ENCODE measurements at regions not wholly inside any gene's neighbourhood (a gene's known extent, or its start where the extent isn't known, plus 50 kb on each side); places are given as distances from the start of the nearest gene placed in this dataset.

GRCh38 chr18:51980101-51980500 is 359.9 kb upstream of the DCC start:
- TF ChIP-seq PPARA (CRISPR knock-in tag; IDR thresholded peaks at IDR 0.05; ENCODE audit: borderline replicate concordance) (no peak), ZFP30 (CRISPR knock-in tag; IDR thresholded peaks at IDR 0.05) (no peak), TCF4 (CRISPR knock-in tag; IDR thresholded peaks at IDR 0.05; ENCODE audit: borderline replicate concordance) (no peak), CSDC2 (CRISPR knock-in tag; IDR thresholded peaks at IDR 0.05) (no peak), ZNF565 (CRISPR knock-in tag; conservative IDR thresholded peaks at IDR 0.05; ENCODE audit: low read depth) (no peak), ISL1 (CRISPR knock-in tag; IDR thresholded peaks at IDR 0.05) (no peak), ZFP3 (CRISPR knock-in tag; IDR thresholded peaks at IDR 0.05) (no peak), ESRRG (CRISPR knock-in tag; IDR thresholded peaks at IDR 0.05) (no peak), ZC3H10 (CRISPR knock-in tag; IDR thresholded peaks at IDR 0.05) (no peak), SNAI2 (CRISPR knock-in tag; IDR thresholded peaks at IDR 0.05) (no peak), BACH2 (CRISPR knock-in tag; IDR thresholded peaks at IDR 0.05; ENCODE audit: borderline replicate concordance) (no peak), ZNF70 (CRISPR knock-in tag; IDR thresholded peaks at IDR 0.05) (no peak), OSR1 (CRISPR knock-in tag; IDR thresholded peaks at IDR 0.05) (no peak), ARNTL (CRISPR knock-in tag; IDR thresholded peaks at IDR 0.05; ENCODE audit: borderline replicate concordance, low read depth) (no peak), TOX (CRISPR knock-in tag; IDR thresholded peaks at IDR 0.05; ENCODE audit: borderline replicate concordance) (no peak), TSHZ2 (CRISPR knock-in tag; IDR thresholded peaks at IDR 0.05) (no peak), GLIS3 (CRISPR knock-in tag; IDR thresholded peaks at IDR 0.05) (no peak)
- ATAC-seq = no peak

GRCh38 chr18:51988277-51988676 is 351.7 kb upstream of the DCC start:
- ATAC-seq = no peak
- TF ChIP-seq, protein P1, sequence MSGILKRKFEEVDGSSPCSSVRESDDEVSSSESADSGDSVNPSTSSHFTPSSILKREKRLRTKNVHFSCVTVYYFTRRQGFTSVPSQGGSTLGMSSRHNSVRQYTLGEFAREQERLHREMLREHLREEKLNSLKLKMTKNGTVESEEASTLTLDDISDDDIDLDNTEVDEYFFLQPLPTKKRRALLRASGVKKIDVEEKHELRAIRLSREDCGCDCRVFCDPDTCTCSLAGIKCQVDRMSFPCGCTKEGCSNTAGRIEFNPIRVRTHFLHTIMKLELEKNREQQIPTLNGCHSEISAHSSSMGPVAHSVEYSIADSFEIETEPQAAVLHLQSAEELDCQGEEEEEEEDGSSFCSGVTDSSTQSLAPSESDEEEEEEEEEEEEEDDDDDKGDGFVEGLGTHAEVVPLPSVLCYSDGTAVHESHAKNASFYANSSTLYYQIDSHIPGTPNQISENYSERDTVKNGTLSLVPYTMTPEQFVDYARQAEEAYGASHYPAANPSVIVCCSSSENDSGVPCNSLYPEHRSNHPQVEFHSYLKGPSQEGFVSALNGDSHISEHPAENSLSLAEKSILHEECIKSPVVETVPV (CRISPR knock-in tag; IDR thresholded peaks at IDR 0.05) = no peak
- TF ChIP-seq, protein P2, sequence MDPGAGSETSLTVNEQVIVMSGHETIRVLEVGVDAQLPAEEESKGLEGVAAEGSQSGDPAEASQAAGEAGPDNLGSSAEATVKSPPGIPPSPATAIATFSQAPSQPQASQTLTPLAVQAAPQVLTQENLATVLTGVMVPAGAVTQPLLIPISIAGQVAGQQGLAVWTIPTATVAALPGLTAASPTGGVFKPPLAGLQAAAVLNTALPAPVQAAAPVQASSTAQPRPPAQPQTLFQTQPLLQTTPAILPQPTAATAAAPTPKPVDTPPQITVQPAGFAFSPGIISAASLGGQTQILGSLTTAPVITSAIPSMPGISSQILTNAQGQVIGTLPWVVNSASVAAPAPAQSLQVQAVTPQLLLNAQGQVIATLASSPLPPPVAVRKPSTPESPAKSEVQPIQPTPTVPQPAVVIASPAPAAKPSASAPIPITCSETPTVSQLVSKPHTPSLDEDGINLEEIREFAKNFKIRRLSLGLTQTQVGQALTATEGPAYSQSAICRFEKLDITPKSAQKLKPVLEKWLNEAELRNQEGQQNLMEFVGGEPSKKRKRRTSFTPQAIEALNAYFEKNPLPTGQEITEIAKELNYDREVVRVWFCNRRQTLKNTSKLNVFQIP (CRISPR knock-in tag; IDR thresholded peaks at IDR 0.05; ENCODE audit: borderline replicate concordance, low read depth) = no peak
- TF ChIP-seq TOX (CRISPR knock-in tag; IDR thresholded peaks at IDR 0.05; ENCODE audit: borderline replicate concordance) (no peak), ZC3H10 (CRISPR knock-in tag; IDR thresholded peaks at IDR 0.05) (no peak), TCF4 (CRISPR knock-in tag; IDR thresholded peaks at IDR 0.05; ENCODE audit: borderline replicate concordance) (no peak), CSDC2 (CRISPR knock-in tag; IDR thresholded peaks at IDR 0.05) (no peak), BACH2 (CRISPR knock-in tag; IDR thresholded peaks at IDR 0.05; ENCODE audit: borderline replicate concordance) (no peak), GLIS3 (CRISPR knock-in tag; IDR thresholded peaks at IDR 0.05) (no peak), ISL1 (CRISPR knock-in tag; IDR thresholded peaks at IDR 0.05) (no peak), PPARA (CRISPR knock-in tag; IDR thresholded peaks at IDR 0.05; ENCODE audit: borderline replicate concordance) (no peak), ESRRG (CRISPR knock-in tag; IDR thresholded peaks at IDR 0.05) (no peak), ZNF8 (CRISPR knock-in tag; IDR thresholded peaks at IDR 0.05) (no peak), OSR1 (CRISPR knock-in tag; IDR thresholded peaks at IDR 0.05) (no peak), ZNF565 (CRISPR knock-in tag; conservative IDR thresholded peaks at IDR 0.05; ENCODE audit: low read depth) (no peak)
- TF ChIP-seq, protein P3, sequence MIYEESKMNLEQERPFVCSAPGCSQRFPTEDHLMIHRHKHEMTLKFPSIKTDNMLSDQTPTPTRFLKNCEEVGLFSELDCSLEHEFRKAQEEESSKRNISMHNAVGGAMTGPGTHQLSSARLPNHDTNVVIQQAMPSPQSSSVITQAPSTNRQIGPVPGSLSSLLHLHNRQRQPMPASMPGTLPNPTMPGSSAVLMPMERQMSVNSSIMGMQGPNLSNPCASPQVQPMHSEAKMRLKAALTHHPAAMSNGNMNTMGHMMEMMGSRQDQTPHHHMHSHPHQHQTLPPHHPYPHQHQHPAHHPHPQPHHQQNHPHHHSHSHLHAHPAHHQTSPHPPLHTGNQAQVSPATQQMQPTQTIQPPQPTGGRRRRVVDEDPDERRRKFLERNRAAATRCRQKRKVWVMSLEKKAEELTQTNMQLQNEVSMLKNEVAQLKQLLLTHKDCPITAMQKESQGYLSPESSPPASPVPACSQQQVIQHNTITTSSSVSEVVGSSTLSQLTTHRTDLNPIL (CRISPR knock-in tag; IDR thresholded peaks at IDR 0.05; ENCODE audit: low read depth) = no peak
- TF ChIP-seq, protein P4, sequence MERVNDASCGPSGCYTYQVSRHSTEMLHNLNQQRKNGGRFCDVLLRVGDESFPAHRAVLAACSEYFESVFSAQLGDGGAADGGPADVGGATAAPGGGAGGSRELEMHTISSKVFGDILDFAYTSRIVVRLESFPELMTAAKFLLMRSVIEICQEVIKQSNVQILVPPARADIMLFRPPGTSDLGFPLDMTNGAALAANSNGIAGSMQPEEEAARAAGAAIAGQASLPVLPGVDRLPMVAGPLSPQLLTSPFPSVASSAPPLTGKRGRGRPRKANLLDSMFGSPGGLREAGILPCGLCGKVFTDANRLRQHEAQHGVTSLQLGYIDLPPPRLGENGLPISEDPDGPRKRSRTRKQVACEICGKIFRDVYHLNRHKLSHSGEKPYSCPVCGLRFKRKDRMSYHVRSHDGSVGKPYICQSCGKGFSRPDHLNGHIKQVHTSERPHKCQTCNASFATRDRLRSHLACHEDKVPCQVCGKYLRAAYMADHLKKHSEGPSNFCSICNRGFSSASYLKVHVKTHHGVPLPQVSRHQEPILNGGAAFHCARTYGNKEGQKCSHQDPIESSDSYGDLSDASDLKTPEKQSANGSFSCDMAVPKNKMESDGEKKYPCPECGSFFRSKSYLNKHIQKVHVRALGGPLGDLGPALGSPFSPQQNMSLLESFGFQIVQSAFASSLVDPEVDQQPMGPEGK (CRISPR knock-in tag; IDR thresholded peaks at IDR 0.05; ENCODE audit: borderline replicate concordance) = no peak

All from SK-N-SH treated with all-trans-retinoic acid at 6 μM for 48 hours (cell line).